Neural cell (in vitro differentiated cells): ENCODE measurements at regions not wholly inside any gene's neighbourhood (a gene's known extent, or its start where the extent isn't known, plus 50 kb on each side); places are given as distances from the start of the nearest gene placed in this dataset.

ENCODE experiments used
- H2AFZ ChIP-seq: fragments of 200-600, 300-800 bp; sonication (generic), shearing (Covaris generic); 2 replicates; pipeline ENCODE4 v1.6.0; 2014; ENCODE audit warnings: low read depth, mild to moderate bottlenecking, antibody characterized with exemption, low read length, moderate library complexity
- H3F3A ChIP-seq: fragments of 200-600 bp; shearing (Covaris generic); 2 replicates; pipeline ENCODE4 v1.6.1; 2016; ENCODE audit warnings: mild to moderate bottlenecking, moderate library complexity, mixed read lengths, antibody characterized with exemption, low read length; ENCODE audit not compliant: insufficient read depth, poor library complexity, severe bottlenecking
- H3K27ac ChIP-seq: fragments of 200-600, 300-800 bp; sonication (generic), shearing (Covaris generic); 2 replicates; pipeline ENCODE4 v1.5.1; 2014; ENCODE audit warnings: mild to moderate bottlenecking, low read length, moderate library complexity
- H3K27me3 ChIP-seq: fragments of 300-800, 200-600 bp; sonication (generic), shearing (Covaris generic); 2 replicates; pipeline ENCODE4 v1.6.0; 2014; ENCODE audit warnings: mild to moderate bottlenecking, low read depth, low read length, moderate library complexity; ENCODE audit not compliant: insufficient read depth
- H3K36me3 ChIP-seq: fragments of 300-800, 200-600 bp; sonication (generic), shearing (Covaris generic); 2 replicates; pipeline ENCODE4 v1.5.1; 2014; ENCODE audit warnings: mild to moderate bottlenecking, antibody characterized with exemption, low read length, moderate library complexity; ENCODE audit not compliant: insufficient read depth
- H3K4me2 ChIP-seq: fragments of 300-800, 200-600 bp; sonication (generic), shearing (Covaris generic); 2 replicates; pipeline ENCODE4 v1.6.0; 2014; ENCODE audit warnings: mild to moderate bottlenecking, low read length
- H3K4me3 ChIP-seq: fragments of 300-800, 200-600 bp; sonication (generic), shearing (Covaris generic); 2 replicates; pipeline ENCODE4 v1.5.1; 2014; ENCODE audit warnings: mild to moderate bottlenecking, low read length, moderate library complexity
- H3K79me2 ChIP-seq: fragments of 200-600 bp; shearing (Covaris generic); replicated peaks from 2 replicates; pipeline ENCODE4 v1.6.0; 2014; ENCODE audit warnings: mild to moderate bottlenecking, low read length, moderate library complexity; ENCODE audit not compliant: insufficient read depth
- H3K9ac ChIP-seq: fragments of 300-800, 200-600 bp; sonication (generic), shearing (Covaris generic); 2 replicates; pipeline ENCODE4 v1.6.1; 2016; ENCODE audit warnings: mild to moderate bottlenecking, low read length, mixed read lengths
- H3K9me2 ChIP-seq: fragments of 200-600 bp; shearing (Covaris generic); 2 replicates; pipeline ENCODE4 v1.6.1; 2016; ENCODE audit warnings: mild to moderate bottlenecking, low read length, mixed read lengths; ENCODE audit not compliant: insufficient read depth
- H3K9me3 ChIP-seq: fragments of 200-600, 300-800 bp; sonication (generic), shearing (Covaris generic); 2 replicates; pipeline ENCODE4 v1.6.1; 2016; ENCODE audit warnings: mild to moderate bottlenecking, mixed run types, low read length, moderate library complexity, mixed read lengths
- H4K20me1 ChIP-seq: fragments of 200-600 bp; shearing (Covaris generic); 2 replicates; pipeline ENCODE4 v1.6.1; 2016; ENCODE audit warnings: mild to moderate bottlenecking, mixed run types; ENCODE audit not compliant: insufficient read depth
- EP300 ChIP-seq: fragments of 450-650 bp; conservative IDR thresholded peaks from 2 replicates; pipeline ENCODE4 v1.6.1; 2014; ENCODE audit warnings: antibody characterized with exemption, mild to moderate bottlenecking, moderate library complexity; ENCODE audit not compliant: poor library complexity, severe bottlenecking
- EZH2 ChIP-seq: fragments of 200-600, 300-800 bp; shearing (Covaris generic), sonication (generic); IDR thresholded peaks from 2 replicates; pipeline ENCODE4 v1.6.1; 2014; ENCODE audit warnings: antibody characterized with exemption, low read length, borderline replicate concordance, mild to moderate bottlenecking; ENCODE audit not compliant: insufficient read depth, poor library complexity, severe bottlenecking
- MXI1 ChIP-seq: fragments of 450-650 bp; conservative IDR thresholded peaks from 2 replicates; pipeline ENCODE4 v1.6.1; 2014; ENCODE audit warnings: antibody characterized with exemption, mild to moderate bottlenecking; ENCODE audit not compliant: poor library complexity, severe bottlenecking
- POLR2AphosphoS5 ChIP-seq: IDR thresholded peaks from 2 replicates; pipeline ENCODE4 v1.6.1; 2012
- RAD21 ChIP-seq: fragments of 450-650 bp; conservative IDR thresholded peaks from 2 replicates; pipeline ENCODE4 v1.6.1; 2014; ENCODE audit warnings: antibody characterized with exemption, mild to moderate bottlenecking, moderate library complexity
- SMC3 ChIP-seq: fragments of 450-650 bp; conservative IDR thresholded peaks from 2 replicates; pipeline ENCODE4 v1.6.1; 2014; ENCODE audit warnings: antibody characterized with exemption, mild to moderate bottlenecking, moderate library complexity; ENCODE audit not compliant: poor library complexity
- TAF1 ChIP-seq: IDR thresholded peaks from 2 replicates; pipeline ENCODE4 v1.6.1; 2012; ENCODE audit warnings: low read depth
- TF ChIP-seq, protein P1 (sequence below): fragments of 450-650 bp; IDR thresholded peaks from 2 replicates; pipeline ENCODE4 v1.5.1; 2014; ENCODE audit warnings: antibody characterized with exemption, mild to moderate bottlenecking, moderate library complexity; ENCODE audit not compliant: poor library complexity, severe bottlenecking
- TF ChIP-seq, protein P2 (sequence below): IDR thresholded peaks from 2 replicates; pipeline ENCODE4 v1.6.1; 2012; ENCODE audit warnings: borderline replicate concordance

DNA sequence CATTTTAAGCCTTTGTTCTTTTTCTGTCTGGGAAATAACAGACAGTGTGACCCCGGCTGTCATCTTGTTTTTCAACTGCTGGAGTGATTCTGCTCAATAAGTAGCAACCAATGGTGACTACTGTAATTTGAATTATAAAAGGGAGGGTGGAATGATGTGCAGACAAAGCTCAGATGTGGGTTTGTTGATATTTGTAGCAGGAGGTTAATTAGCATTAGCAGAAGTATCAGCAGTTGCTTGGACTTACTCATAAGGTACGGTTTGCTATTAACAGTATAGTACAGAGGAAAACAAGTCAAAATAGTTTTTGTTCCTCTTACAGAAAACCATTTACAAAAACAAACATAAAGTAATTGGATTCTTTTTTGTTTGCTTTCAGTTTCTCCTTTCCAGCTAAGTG, 140.4 kb downstream of the TUSC1 start:
- H3K9me2 ChIP-seq = no peaks in the 10 kb centered on the region
- H3K4me3 ChIP-seq = no peak overlapping the region

DNA sequence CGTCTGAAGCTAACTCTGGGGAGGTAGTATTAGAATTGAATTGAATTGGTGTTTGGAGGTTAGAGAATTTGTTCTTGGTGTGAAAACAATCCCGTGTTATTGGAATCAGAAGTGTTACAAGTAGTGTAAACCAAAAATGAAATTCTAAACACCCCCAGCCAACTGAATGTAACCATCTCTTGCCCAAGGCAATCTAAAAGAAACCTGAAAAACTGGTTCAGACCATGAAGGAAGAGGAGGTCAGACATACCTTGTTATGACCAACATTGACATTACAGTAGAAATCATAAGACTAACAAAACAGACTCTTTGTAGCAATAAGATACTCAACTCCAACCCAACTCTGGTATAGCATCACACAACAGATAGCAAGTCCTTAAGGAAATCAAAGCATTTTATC, 159.0 kb downstream of the TUSC1 start:
- Histone ChIP-seq H3K4me2 (no peak overlapping the region), H3K9ac (no peak overlapping the region), H3F3A (no peaks in the 10 kb centered on the region), H3K4me3 (no peak overlapping the region), H3K79me2 (no peaks in the 10 kb centered on the region), H3K9me3 (no peaks in the 10 kb centered on the region), H4K20me1 (no peaks in the 10 kb centered on the region), H3K9me2 (no peaks in the 10 kb centered on the region), H3K36me3 (no peaks in the 10 kb centered on the region), H3K27ac (no peak overlapping the region), H2AFZ (no peak overlapping the region), H3K27me3 (no peaks in the 10 kb centered on the region)
- TF ChIP-seq EZH2 (no peak), EP300 (no peak)
- TF ChIP-seq, protein P1, sequence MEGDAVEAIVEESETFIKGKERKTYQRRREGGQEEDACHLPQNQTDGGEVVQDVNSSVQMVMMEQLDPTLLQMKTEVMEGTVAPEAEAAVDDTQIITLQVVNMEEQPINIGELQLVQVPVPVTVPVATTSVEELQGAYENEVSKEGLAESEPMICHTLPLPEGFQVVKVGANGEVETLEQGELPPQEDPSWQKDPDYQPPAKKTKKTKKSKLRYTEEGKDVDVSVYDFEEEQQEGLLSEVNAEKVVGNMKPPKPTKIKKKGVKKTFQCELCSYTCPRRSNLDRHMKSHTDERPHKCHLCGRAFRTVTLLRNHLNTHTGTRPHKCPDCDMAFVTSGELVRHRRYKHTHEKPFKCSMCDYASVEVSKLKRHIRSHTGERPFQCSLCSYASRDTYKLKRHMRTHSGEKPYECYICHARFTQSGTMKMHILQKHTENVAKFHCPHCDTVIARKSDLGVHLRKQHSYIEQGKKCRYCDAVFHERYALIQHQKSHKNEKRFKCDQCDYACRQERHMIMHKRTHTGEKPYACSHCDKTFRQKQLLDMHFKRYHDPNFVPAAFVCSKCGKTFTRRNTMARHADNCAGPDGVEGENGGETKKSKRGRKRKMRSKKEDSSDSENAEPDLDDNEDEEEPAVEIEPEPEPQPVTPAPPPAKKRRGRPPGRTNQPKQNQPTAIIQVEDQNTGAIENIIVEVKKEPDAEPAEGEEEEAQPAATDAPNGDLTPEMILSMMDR = no peak

More for the DNA sequence above, 140.4 kb downstream of the TUSC1 start:
- no peaks in the 10 kb centered on the region for H3K9me3 ChIP-seq
- no peak for TF ChIP-seq EP300
- no peak for TF ChIP-seq POLR2AphosphoS5
- TF ChIP-seq SMC3 = no peak
- TF ChIP-seq RAD21 = no peak
- no peak for TF ChIP-seq EZH2
- TF ChIP-seq MXI1 = no peak
- TF ChIP-seq TAF1 = no peak
- TF ChIP-seq, protein P2, sequence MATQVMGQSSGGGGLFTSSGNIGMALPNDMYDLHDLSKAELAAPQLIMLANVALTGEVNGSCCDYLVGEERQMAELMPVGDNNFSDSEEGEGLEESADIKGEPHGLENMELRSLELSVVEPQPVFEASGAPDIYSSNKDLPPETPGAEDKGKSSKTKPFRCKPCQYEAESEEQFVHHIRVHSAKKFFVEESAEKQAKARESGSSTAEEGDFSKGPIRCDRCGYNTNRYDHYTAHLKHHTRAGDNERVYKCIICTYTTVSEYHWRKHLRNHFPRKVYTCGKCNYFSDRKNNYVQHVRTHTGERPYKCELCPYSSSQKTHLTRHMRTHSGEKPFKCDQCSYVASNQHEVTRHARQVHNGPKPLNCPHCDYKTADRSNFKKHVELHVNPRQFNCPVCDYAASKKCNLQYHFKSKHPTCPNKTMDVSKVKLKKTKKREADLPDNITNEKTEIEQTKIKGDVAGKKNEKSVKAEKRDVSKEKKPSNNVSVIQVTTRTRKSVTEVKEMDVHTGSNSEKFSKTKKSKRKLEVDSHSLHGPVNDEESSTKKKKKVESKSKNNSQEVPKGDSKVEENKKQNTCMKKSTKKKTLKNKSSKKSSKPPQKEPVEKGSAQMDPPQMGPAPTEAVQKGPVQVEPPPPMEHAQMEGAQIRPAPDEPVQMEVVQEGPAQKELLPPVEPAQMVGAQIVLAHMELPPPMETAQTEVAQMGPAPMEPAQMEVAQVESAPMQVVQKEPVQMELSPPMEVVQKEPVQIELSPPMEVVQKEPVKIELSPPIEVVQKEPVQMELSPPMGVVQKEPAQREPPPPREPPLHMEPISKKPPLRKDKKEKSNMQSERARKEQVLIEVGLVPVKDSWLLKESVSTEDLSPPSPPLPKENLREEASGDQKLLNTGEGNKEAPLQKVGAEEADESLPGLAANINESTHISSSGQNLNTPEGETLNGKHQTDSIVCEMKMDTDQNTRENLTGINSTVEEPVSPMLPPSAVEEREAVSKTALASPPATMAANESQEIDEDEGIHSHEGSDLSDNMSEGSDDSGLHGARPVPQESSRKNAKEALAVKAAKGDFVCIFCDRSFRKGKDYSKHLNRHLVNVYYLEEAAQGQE = no peak
- TF ChIP-seq, protein P1 = no peak
- no peaks in the 10 kb centered on the region for H3K79me2 ChIP-seq
- H3K27ac ChIP-seq = no peak overlapping the region
- no peak overlapping the region for H2AFZ ChIP-seq
- no peaks in the 10 kb centered on the region for H3K27me3 ChIP-seq
- H3K36me3 ChIP-seq = no peaks in the 10 kb centered on the region
- H3K9ac ChIP-seq = no peak overlapping the region
- no peaks in the 10 kb centered on the region for H3F3A ChIP-seq
- no peak overlapping the region for H3K4me2 ChIP-seq
- H4K20me1 ChIP-seq = no peaks in the 10 kb centered on the region
